ENCODE measurements at regions not wholly inside any gene's neighbourhood (a gene's known extent, or its start where the extent isn't known, plus 50 kb on each side); places are given as distances from the start of the nearest gene placed in this dataset.

DNA sequence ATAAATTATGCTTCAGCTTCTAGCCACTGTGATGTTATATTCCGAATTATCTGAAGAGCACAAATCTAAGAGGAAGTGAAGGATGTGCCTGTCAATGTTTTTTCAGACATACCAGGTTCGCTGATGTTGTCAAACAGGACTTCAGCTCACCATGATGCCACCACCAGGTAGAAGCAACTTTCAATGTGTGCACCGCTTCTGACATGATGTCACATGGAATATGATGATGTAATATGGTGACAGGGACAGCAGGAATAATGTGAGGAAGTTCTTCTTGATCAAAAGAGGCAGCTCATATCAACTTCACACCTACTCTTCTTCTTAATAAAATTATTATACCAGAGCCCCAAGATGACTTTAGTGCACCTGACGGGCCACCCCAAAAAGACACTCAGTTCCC, 893.2 kb downstream of the BCL11A start:
- Histone ChIP-seq H3K9me3 (no peaks in the 10 kb centered on the region), H3K36me3 (no peaks in the 10 kb centered on the region), H3K4me1 (ENCODE audit: control insufficient read depth in 1 of 2, low read depth in 2 of 2) (no peaks in the 10 kb centered on the region), H3K4me3 (no peak overlapping the region), H3K27ac (no peak overlapping the region), H3K27me3 (replicated peaks; ENCODE audit: insufficient read depth) (no peaks in the 10 kb centered on the region)
- DNase-seq (ENCODE audit: low spot score): no peak
- ATAC-seq (ENCODE audit: insufficient number of reproducible peaks, low FRiP score, low read depth): no peak
- TF ChIP-seq, protein P1, sequence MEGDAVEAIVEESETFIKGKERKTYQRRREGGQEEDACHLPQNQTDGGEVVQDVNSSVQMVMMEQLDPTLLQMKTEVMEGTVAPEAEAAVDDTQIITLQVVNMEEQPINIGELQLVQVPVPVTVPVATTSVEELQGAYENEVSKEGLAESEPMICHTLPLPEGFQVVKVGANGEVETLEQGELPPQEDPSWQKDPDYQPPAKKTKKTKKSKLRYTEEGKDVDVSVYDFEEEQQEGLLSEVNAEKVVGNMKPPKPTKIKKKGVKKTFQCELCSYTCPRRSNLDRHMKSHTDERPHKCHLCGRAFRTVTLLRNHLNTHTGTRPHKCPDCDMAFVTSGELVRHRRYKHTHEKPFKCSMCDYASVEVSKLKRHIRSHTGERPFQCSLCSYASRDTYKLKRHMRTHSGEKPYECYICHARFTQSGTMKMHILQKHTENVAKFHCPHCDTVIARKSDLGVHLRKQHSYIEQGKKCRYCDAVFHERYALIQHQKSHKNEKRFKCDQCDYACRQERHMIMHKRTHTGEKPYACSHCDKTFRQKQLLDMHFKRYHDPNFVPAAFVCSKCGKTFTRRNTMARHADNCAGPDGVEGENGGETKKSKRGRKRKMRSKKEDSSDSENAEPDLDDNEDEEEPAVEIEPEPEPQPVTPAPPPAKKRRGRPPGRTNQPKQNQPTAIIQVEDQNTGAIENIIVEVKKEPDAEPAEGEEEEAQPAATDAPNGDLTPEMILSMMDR (IDR thresholded peaks at IDR 0.05): no peak

DNA sequence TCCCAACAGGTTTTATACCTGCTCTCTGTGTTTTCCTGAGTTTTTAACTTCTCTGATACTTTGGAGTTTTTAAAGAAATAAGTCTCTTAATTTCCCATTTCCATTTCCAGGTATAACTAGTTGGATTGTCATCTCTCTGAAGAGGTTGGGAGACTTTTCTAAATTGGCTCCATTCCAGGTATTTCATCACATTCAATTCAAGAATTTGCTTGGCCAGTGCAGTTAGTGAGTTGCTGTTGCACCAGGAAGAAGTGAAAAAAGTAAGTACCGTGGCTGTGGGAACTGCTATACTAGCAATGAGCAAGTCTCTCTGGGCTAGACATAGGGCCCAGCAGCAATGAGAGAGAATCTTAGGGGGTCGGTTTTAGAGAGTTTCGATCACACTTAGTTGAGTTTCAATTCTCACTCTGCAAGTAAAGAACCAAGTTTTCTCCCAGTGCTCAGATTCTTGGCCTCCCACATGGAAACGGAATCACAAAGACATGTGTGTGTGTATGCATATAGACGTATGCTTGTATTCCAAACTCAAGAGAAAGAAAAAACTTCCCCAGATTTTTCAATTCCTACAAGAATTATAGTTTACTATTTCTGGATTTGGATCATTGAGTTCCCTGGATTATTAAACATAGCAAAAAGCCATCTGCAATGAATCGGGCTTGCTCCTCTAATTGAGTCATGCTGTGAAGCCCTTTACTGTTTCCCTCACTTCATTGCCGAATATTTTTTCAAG, 894.4 kb downstream of the BCL11A start:
- Histone ChIP-seq H3K4me1 (ENCODE audit: control insufficient read depth in 1 of 2, low read depth in 2 of 2) (no peaks in the 10 kb centered on the region), H3K27me3 (replicated peaks; ENCODE audit: insufficient read depth) (no peaks in the 10 kb centered on the region), H3K4me3 (no peak overlapping the region), H3K27ac (no peak overlapping the region), H3K9me3 (no peaks in the 10 kb centered on the region), H3K36me3 (no peaks in the 10 kb centered on the region)
- no peak for ATAC-seq (ENCODE audit: insufficient number of reproducible peaks, low FRiP score, low read depth)
- no peak for DNase-seq (ENCODE audit: low spot score)
- TF ChIP-seq, protein P1 (IDR thresholded peaks at IDR 0.05): no peak

DNA sequence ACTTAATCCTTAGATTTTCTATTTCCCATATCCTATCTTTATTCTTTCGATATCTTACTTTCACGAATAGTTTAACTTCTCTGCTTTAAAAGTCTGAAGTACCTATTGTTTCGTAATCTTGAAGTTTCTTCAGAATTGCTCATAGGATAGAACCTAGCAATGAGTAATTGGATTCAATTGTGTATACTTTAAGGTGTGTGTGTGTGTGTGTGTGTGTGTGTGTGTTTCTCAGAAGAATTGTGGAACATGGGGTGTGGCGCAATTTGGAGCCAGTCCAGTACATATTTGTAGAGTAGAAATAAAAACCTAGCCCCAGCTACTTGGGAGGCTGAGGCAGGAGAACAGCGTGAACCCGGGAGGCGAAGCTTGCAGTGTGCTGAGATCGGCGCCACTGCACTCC, 897.6 kb downstream of the BCL11A start:
- DNase-seq (ENCODE audit: low spot score) (no peak), ATAC-seq (ENCODE audit: insufficient number of reproducible peaks, low FRiP score, low read depth) (no peak)
- no peak overlapping the region for H3K27ac ChIP-seq
- no peaks in the 10 kb centered on the region for H3K9me3 ChIP-seq
- H3K36me3 ChIP-seq: no peaks in the 10 kb centered on the region
- no peak overlapping the region for H3K4me3 ChIP-seq
- H3K4me1 ChIP-seq (ENCODE audit: control insufficient read depth in 1 of 2, low read depth in 2 of 2): no peaks in the 10 kb centered on the region
- H3K27me3 ChIP-seq (replicated peaks; ENCODE audit: insufficient read depth): no peaks in the 10 kb centered on the region
- TF ChIP-seq, protein P1 (IDR thresholded peaks at IDR 0.05): no peak

DNA sequence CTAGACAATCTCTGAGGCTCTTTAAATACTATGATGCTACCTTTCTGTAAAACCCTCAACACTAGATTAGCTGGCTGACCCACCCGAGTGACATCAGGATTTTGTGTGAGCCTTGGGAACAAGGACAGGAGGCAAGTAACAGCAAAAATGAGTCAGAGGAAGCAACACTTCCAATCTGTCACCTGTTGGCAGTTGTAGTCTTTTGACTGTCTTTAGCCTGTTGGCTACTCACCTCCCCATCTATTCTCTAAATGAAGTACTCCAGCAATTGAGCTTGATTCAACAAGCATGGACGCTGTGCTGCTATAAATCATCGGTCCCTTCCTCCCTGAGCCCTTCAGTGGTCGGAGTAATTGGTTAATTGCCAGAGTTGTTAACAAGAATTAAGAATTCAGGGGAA, 898.7 kb downstream of the BCL11A start:
- Histone ChIP-seq H3K4me1 (ENCODE audit: control insufficient read depth in 1 of 2, low read depth in 2 of 2) (no peaks in the 10 kb centered on the region), H3K27me3 (replicated peaks; ENCODE audit: insufficient read depth) (no peaks in the 10 kb centered on the region), H3K36me3 (no peaks in the 10 kb centered on the region), H3K9me3 (no peaks in the 10 kb centered on the region), H3K4me3 (no peak overlapping the region), H3K27ac (no peak overlapping the region)
- TF ChIP-seq, protein P1 (IDR thresholded peaks at IDR 0.05): no peak
- no peak for DNase-seq (ENCODE audit: low spot score)
- ATAC-seq (ENCODE audit: insufficient number of reproducible peaks, low FRiP score, low read depth): no peak

DNA sequence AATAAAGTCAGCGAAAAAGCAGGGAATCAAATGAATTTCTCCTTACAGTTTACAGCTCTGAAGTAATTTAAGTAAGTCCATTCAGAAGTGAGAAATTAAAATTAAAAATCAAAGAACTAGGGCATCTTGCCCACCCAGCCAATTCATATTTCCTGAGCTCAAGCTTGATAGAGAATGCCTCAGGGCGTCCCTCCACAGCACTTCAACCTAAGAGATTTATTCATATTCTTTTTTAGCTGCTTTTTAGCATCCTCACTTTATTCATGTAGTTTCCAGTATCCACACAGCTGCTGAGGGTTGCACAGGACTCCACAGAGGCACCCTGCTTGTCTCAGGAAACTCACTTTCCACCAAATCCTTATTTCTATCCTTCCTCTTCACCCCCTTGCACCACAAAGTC, 900.3 kb downstream of the BCL11A start:
- DNase-seq (ENCODE audit: low spot score) (no peak), ATAC-seq (ENCODE audit: insufficient number of reproducible peaks, low FRiP score, low read depth) (no peak)
- Histone ChIP-seq H3K4me3 (no peak overlapping the region), H3K36me3 (no peaks in the 10 kb centered on the region), H3K9me3 (no peaks in the 10 kb centered on the region), H3K27me3 (replicated peaks; ENCODE audit: insufficient read depth) (no peaks in the 10 kb centered on the region), H3K4me1 (ENCODE audit: control insufficient read depth in 1 of 2, low read depth in 2 of 2) (no peaks in the 10 kb centered on the region), H3K27ac (no peak overlapping the region)
- TF ChIP-seq, protein P1 (IDR thresholded peaks at IDR 0.05): no peak
